PC-9 (cell line): ENCODE measurements at regions not wholly inside any gene's neighbourhood (a gene's known extent, or its start where the extent isn't known, plus 50 kb on each side); places are given as distances from the start of the nearest gene placed in this dataset.

Experiments used
- CTCF ChIP-seq: fragments of 200-600 bp; sonication (generic); conservative IDR thresholded peaks from 2 replicates; pipeline ENCODE4 v1.6.1; 2017; ENCODE audit warnings: mixed run types, antibody characterized with exemption, mild to moderate bottlenecking, moderate library complexity
- EZH2 ChIP-seq: fragments of 200-600 bp; sonication (generic); IDR thresholded peaks from 2 replicates; pipeline ENCODE4 v1.8.0; 2017; ENCODE audit warnings: antibody characterized with exemption, low read depth

- TF ChIP-seq CTCF (no peak), EZH2 (no peak)
Measured at GRCh38 chr7:24383055-24383454, 99.1 kb downstream of the NPY start.
